Retinal pigment epithelial cell (primary cell): ENCODE measurements at regions not wholly inside any gene's neighbourhood (a gene's known extent, or its start where the extent isn't known, plus 50 kb on each side); places are given as distances from the start of the nearest gene placed in this dataset.

Experiments used
- DNase-seq: peaks from one replicate; pipeline ENCODE4 v3.0.0-alpha.2; 2010; ENCODE audit warnings: low read depth
- H3K4me3 ChIP-seq: 2 replicates; pipeline ENCODE4 v1.5.1; 2011; ENCODE audit warnings: mild to moderate bottlenecking, low read length, control low read depth, moderate library complexity
- CTCF ChIP-seq: conservative IDR thresholded peaks from 2 replicates; pipeline ENCODE4 v1.5.1; 2011; ENCODE audit warnings: low read depth, low read length, control low read depth, inconsistent platforms

GRCh38 chr6:90701146-90701781, 114.4 kb upstream of the MAP3K7 start:
- no peak for DNase-seq
- TF ChIP-seq CTCF: no peak
- no peak overlapping the region for H3K4me3 ChIP-seq

- no peak for DNase-seq
- H3K4me3 ChIP-seq: no peak overlapping the region
- no peak for TF ChIP-seq CTCF
Measured at GRCh38 chr6:90695316-90695715, 108.4 kb upstream of the MAP3K7 start.

- no peak overlapping the region for H3K4me3 ChIP-seq
- TF ChIP-seq CTCF: no peak
- no peak for DNase-seq
Measured at GRCh38 chr6:90694802-90695201, 107.9 kb upstream of the MAP3K7 start.

- TF ChIP-seq CTCF: peak; percentile 44
- no peak for DNase-seq
- no peak overlapping the region for H3K4me3 ChIP-seq
Measured at GRCh38 chr6:90691823-90692222, 105.0 kb upstream of the MAP3K7 start.

GRCh38 chr6:90689172-90689571, 102.3 kb upstream of the MAP3K7 start:
- H3K4me3 ChIP-seq: no peak overlapping the region
- no peak for TF ChIP-seq CTCF
- DNase-seq: no peak

GRCh38 chr6:90687775-90688380, 101.0 kb upstream of the MAP3K7 start:
- TF ChIP-seq CTCF: no peak
- no peak for DNase-seq
- H3K4me3 ChIP-seq: no peak overlapping the region

- TF ChIP-seq CTCF: no peak
- no peak for DNase-seq
- no peak overlapping the region for H3K4me3 ChIP-seq
Measured at GRCh38 chr6:90681863-90682262, 95.0 kb upstream of the MAP3K7 start.
